Osteocyte (in vitro differentiated cells): ENCODE measurements at regions not wholly inside any gene's neighbourhood (a gene's known extent, or its start where the extent isn't known, plus 50 kb on each side); places are given as distances from the start of the nearest gene placed in this dataset.
A peak's percentile ranks its signal among the peaks of the same experiment; 100 is the strongest.

Experiments
- DNase-seq: peaks from one replicate; pipeline ENCODE4 v3.0.0; 2021; ENCODE audit warnings: mixed read lengths; ENCODE audit not compliant: unreplicated experiment; ENCODE audit errors: extremely low spot score
- H3K27ac Mint-ChIP-seq: one replicate; pipeline ENCODE4 v1.8.0; 2021; ENCODE audit warnings: mild to moderate bottlenecking, mixed read lengths; ENCODE audit not compliant: unreplicated experiment
- H3K27me3 Mint-ChIP-seq: one replicate; pipeline ENCODE4 v1.8.0; 2021; ENCODE audit warnings: mixed read lengths; ENCODE audit not compliant: unreplicated experiment
- H3K36me3 Mint-ChIP-seq: one replicate; pipeline ENCODE4 v1.8.0; 2021; ENCODE audit warnings: mixed read lengths; ENCODE audit not compliant: unreplicated experiment
- H3K4me1 Mint-ChIP-seq: one replicate; pipeline ENCODE4 v1.8.0; 2021; ENCODE audit warnings: mixed read lengths; ENCODE audit not compliant: unreplicated experiment
- H3K4me3 Mint-ChIP-seq: one replicate; pipeline ENCODE4 v1.8.0; 2021; ENCODE audit warnings: mild to moderate bottlenecking, moderate library complexity, mixed read lengths; ENCODE audit not compliant: unreplicated experiment
- H3K9me3 Mint-ChIP-seq: one replicate; pipeline ENCODE4 v1.8.0; 2021; ENCODE audit warnings: mixed read lengths; ENCODE audit not compliant: unreplicated experiment
- CTCF ChIP-seq: fragments of 200-600 bp; sonication (generic); IDR thresholded peaks from 2 replicates; pipeline ENCODE4 v1.5.0; 2021; ENCODE audit warnings: antibody characterized with exemption, mild to moderate bottlenecking, moderate library complexity

- Mint-ChIP-seq H3K27me3 (peaks cover 59% of the 10 kb centered on the region), H3K4me1 (no peaks in the 10 kb centered on the region), H3K36me3 (no peaks in the 10 kb centered on the region), H3K9me3 (no peaks in the 10 kb centered on the region), H3K27ac (no peak overlapping the region), H3K4me3 (no peak overlapping the region)
- TF ChIP-seq CTCF: no peak
- DNase-seq: peak; percentile 0
Measured at GRCh38 chr3:193911784-193912340, 224.1 kb upstream of the HES1 start.

- Mint-ChIP-seq H3K27me3 (peaks cover 61% of the 10 kb centered on the region), H3K4me1 (no peaks in the 10 kb centered on the region), H3K36me3 (no peaks in the 10 kb centered on the region), H3K9me3 (no peaks in the 10 kb centered on the region), H3K27ac (no peak overlapping the region), H3K4me3 (no peak overlapping the region)
- DNase-seq: peak; percentile 62
- no peak for TF ChIP-seq CTCF
Measured at GRCh38 chr3:193912621-193913178, 223.2 kb upstream of the HES1 start.

- no peak overlapping the region for H3K27ac Mint-ChIP-seq
- no peak overlapping the region for H3K4me3 Mint-ChIP-seq
- no peak for DNase-seq
- no peaks in the 10 kb centered on the region for H3K4me1 Mint-ChIP-seq
- no peaks in the 10 kb centered on the region for H3K9me3 Mint-ChIP-seq
- TF ChIP-seq CTCF: no peak
- peaks cover 69% of the 10 kb centered on the region for H3K27me3 Mint-ChIP-seq
- H3K36me3 Mint-ChIP-seq: no peaks in the 10 kb centered on the region
Measured at GRCh38 chr3:193914602-193915001, 221.3 kb upstream of the HES1 start.

- H3K4me1 Mint-ChIP-seq: no peaks in the 10 kb centered on the region
- H3K36me3 Mint-ChIP-seq: no peaks in the 10 kb centered on the region
- H3K27ac Mint-ChIP-seq: no peak overlapping the region
- H3K27me3 Mint-ChIP-seq: peaks cover 67% of the 10 kb centered on the region
- TF ChIP-seq CTCF: no peak
- no peak overlapping the region for H3K4me3 Mint-ChIP-seq
- peak; percentile 5 for DNase-seq
- H3K9me3 Mint-ChIP-seq: no peaks in the 10 kb centered on the region
Measured at GRCh38 chr3:193915099-193915498, 220.8 kb upstream of the HES1 start.

GRCh38 chr3:193915613-193916012 is 220.3 kb upstream of the HES1 start:
- DNase-seq: peak; percentile 17
- H3K4me1 Mint-ChIP-seq: no peaks in the 10 kb centered on the region
- H3K27me3 Mint-ChIP-seq: peaks cover 61% of the 10 kb centered on the region
- no peak overlapping the region for H3K4me3 Mint-ChIP-seq
- no peaks in the 10 kb centered on the region for H3K9me3 Mint-ChIP-seq
- no peaks in the 10 kb centered on the region for H3K36me3 Mint-ChIP-seq
- no peak for TF ChIP-seq CTCF
- H3K27ac Mint-ChIP-seq: no peak overlapping the region
